ENCODE measurements at regions not wholly inside any gene's neighbourhood (a gene's known extent, or its start where the extent isn't known, plus 50 kb on each side); places are given as distances from the start of the nearest gene placed in this dataset.

- no peak for TF ChIP-seq ARNT (IDR thresholded peaks at IDR 0.05)
- TF ChIP-seq PKNOX1 (IDR thresholded peaks at IDR 0.05) = no peak
- no peak for TF ChIP-seq L3MBTL2 (conservative IDR thresholded peaks at IDR 0.05)
- TF ChIP-seq SUZ12 (IDR thresholded peaks at IDR 0.05) = no peak
- TF ChIP-seq NFRKB (IDR thresholded peaks at IDR 0.05) = no peak
- TF ChIP-seq FOXA1 (IDR thresholded peaks at IDR 0.05) = no peak
- TF ChIP-seq TARDBP (IDR thresholded peaks at IDR 0.05) = no peak
- TF ChIP-seq CTBP1 (IDR thresholded peaks at IDR 0.05; ENCODE audit: borderline replicate concordance) = no peak
- TF ChIP-seq BHLHE40 (IDR thresholded peaks at IDR 0.05; ENCODE audit: borderline replicate concordance) = no peak
- TF ChIP-seq FOXM1 (IDR thresholded peaks at IDR 0.05; ENCODE audit: borderline replicate concordance) = no peak
- no peak for TF ChIP-seq SP1 (IDR thresholded peaks at IDR 0.05)
- no peak for TF ChIP-seq FOXK2 (IDR thresholded peaks at IDR 0.05)
- no peak for TF ChIP-seq LEF1 (IDR thresholded peaks at IDR 0.05; ENCODE audit: borderline replicate concordance)
- no peak for TF ChIP-seq ZNF384 (IDR thresholded peaks at IDR 0.05)
- no peak for TF ChIP-seq ELF4 (IDR thresholded peaks at IDR 0.05)
- TF ChIP-seq HDGF (IDR thresholded peaks at IDR 0.05; ENCODE audit: borderline replicate concordance) = no peak
- ChIA-PET CTCF (interaction anchor here (0.8 kb wide), 1 partner anchor 12 kb away, joined by 3 read pairs; no protein-coding TSS in a partner anchor), POLR2A (no interaction called here)
- no peak for DNase-seq (ENCODE audit: extremely low spot score)
Observed at GRCh38 chr7:26580711-26581110, 283.7 kb downstream of the SKAP2 start.

GRCh38 chr7:26583094-26583648, 281.2 kb downstream of the SKAP2 start:
- CTCF ChIA-PET = interaction anchor here (1.1 kb wide), 1 partner anchor 21 kb away, joined by 3 read pairs; no protein-coding TSS in a partner anchor
- no peak for TF ChIP-seq SP1 (IDR thresholded peaks at IDR 0.05)
- TF ChIP-seq ELF4 (IDR thresholded peaks at IDR 0.05) = no peak
- no peak for TF ChIP-seq NFRKB (IDR thresholded peaks at IDR 0.05)
- TF ChIP-seq ZNF384 (IDR thresholded peaks at IDR 0.05) = no peak
- TF ChIP-seq SUZ12 (IDR thresholded peaks at IDR 0.05) = no peak
- no peak for TF ChIP-seq HDGF (IDR thresholded peaks at IDR 0.05; ENCODE audit: borderline replicate concordance)
- no peak for TF ChIP-seq PKNOX1 (IDR thresholded peaks at IDR 0.05)
- no peak for TF ChIP-seq L3MBTL2 (conservative IDR thresholded peaks at IDR 0.05)
- no peak for TF ChIP-seq FOXA1 (IDR thresholded peaks at IDR 0.05)
- no peak for TF ChIP-seq ARNT (IDR thresholded peaks at IDR 0.05)
- no peak for TF ChIP-seq TARDBP (IDR thresholded peaks at IDR 0.05)
- TF ChIP-seq CTBP1 (IDR thresholded peaks at IDR 0.05; ENCODE audit: borderline replicate concordance) = no peak
- no peak for TF ChIP-seq FOXM1 (IDR thresholded peaks at IDR 0.05; ENCODE audit: borderline replicate concordance)
- no peak for TF ChIP-seq FOXK2 (IDR thresholded peaks at IDR 0.05)
- TF ChIP-seq LEF1 (IDR thresholded peaks at IDR 0.05; ENCODE audit: borderline replicate concordance) = no peak
- no peak for TF ChIP-seq BHLHE40 (IDR thresholded peaks at IDR 0.05; ENCODE audit: borderline replicate concordance)
- no peak for DNase-seq (ENCODE audit: extremely low spot score)
- POLR2A ChIA-PET = interaction anchor here (0.6 to 1.3 kb wide), 3 partner anchors 62 to 77 kb away, joined by 3 to 4 read pairs (median 3); no protein-coding TSS in a partner anchor

- POLR2A ChIA-PET = interaction anchor here (1.3 kb wide), 1 partner anchor 79 kb away, joined by 3 read pairs; no protein-coding TSS in a partner anchor
- CTCF ChIA-PET = interaction anchor here (0.6 kb wide), 2 partner anchors 169 to 1524 kb away, joined by 4 to 5 read pairs; no protein-coding TSS in a partner anchor
- no peak for DNase-seq (ENCODE audit: extremely low spot score)
- TF ChIP-seq SUZ12 (IDR thresholded peaks at IDR 0.05) (no peak), NFRKB (IDR thresholded peaks at IDR 0.05) (no peak), FOXM1 (IDR thresholded peaks at IDR 0.05; ENCODE audit: borderline replicate concordance) (no peak), ZNF384 (IDR thresholded peaks at IDR 0.05) (no peak), PKNOX1 (IDR thresholded peaks at IDR 0.05) (no peak), FOXK2 (IDR thresholded peaks at IDR 0.05) (no peak), ELF4 (IDR thresholded peaks at IDR 0.05) (no peak), L3MBTL2 (conservative IDR thresholded peaks at IDR 0.05) (no peak), BHLHE40 (IDR thresholded peaks at IDR 0.05; ENCODE audit: borderline replicate concordance) (no peak), CTBP1 (IDR thresholded peaks at IDR 0.05; ENCODE audit: borderline replicate concordance) (no peak), LEF1 (IDR thresholded peaks at IDR 0.05; ENCODE audit: borderline replicate concordance) (no peak), HDGF (IDR thresholded peaks at IDR 0.05; ENCODE audit: borderline replicate concordance) (no peak), SP1 (IDR thresholded peaks at IDR 0.05) (no peak), ARNT (IDR thresholded peaks at IDR 0.05) (no peak), TARDBP (IDR thresholded peaks at IDR 0.05) (no peak), FOXA1 (IDR thresholded peaks at IDR 0.05) (no peak)
Observed at GRCh38 chr7:26584326-26584725, 280.1 kb downstream of the SKAP2 start.

- POLR2A ChIA-PET = no interaction called here
Observed at GRCh38 chr7:26584987-26585665, 279.3 kb downstream of the SKAP2 start.

GRCh38 chr7:26587536-26587935, 276.9 kb downstream of the SKAP2 start:
- ChIA-PET CTCF (no interaction called here), POLR2A (no interaction called here)
- DNase-seq (ENCODE audit: extremely low spot score) = no peak
- TF ChIP-seq SP1 (IDR thresholded peaks at IDR 0.05) (no peak), FOXK2 (IDR thresholded peaks at IDR 0.05) (no peak), FOXM1 (IDR thresholded peaks at IDR 0.05; ENCODE audit: borderline replicate concordance) (no peak), CTBP1 (IDR thresholded peaks at IDR 0.05; ENCODE audit: borderline replicate concordance) (no peak), BHLHE40 (IDR thresholded peaks at IDR 0.05; ENCODE audit: borderline replicate concordance) (no peak), NFRKB (IDR thresholded peaks at IDR 0.05) (no peak), LEF1 (IDR thresholded peaks at IDR 0.05; ENCODE audit: borderline replicate concordance) (no peak), L3MBTL2 (conservative IDR thresholded peaks at IDR 0.05) (no peak), HDGF (IDR thresholded peaks at IDR 0.05; ENCODE audit: borderline replicate concordance) (no peak), ARNT (IDR thresholded peaks at IDR 0.05) (no peak)

More at GRCh38 chr7:26584987-26585665, 279.3 kb downstream of the SKAP2 start:
- TF ChIP-seq L3MBTL2 (conservative IDR thresholded peaks at IDR 0.05) = 0 out of 2 replicates have a peak, but pooled peaks have one; percentile 1
- no peak for TF ChIP-seq TARDBP (IDR thresholded peaks at IDR 0.05)
- TF ChIP-seq ARNT (IDR thresholded peaks at IDR 0.05) = peak; percentile 56; the same call in 1 of the 2 replicates
- CTCF ChIA-PET = no interaction called here
- DNase-seq (ENCODE audit: extremely low spot score) = peak; percentile 34

Data from HEK293T (cell line).